Fibroblast of lung (primary cell): ENCODE measurements at regions not wholly inside any gene's neighbourhood (a gene's known extent, or its start where the extent isn't known, plus 50 kb on each side); places are given as distances from the start of the nearest gene placed in this dataset.

Experiments
- DNase-seq, 2 donors: peaks; one replicate each; pipeline versions ENCODE4 v3.0.0 to v3.0.0-alpha.2; 2010; ENCODE audit warnings: low read depth in 2 of 2
- H2AFZ ChIP-seq: 2 replicates; pipeline ENCODE4 v1.5.1; 2012; ENCODE audit warnings: low read length, control low read depth, inconsistent platforms
- H3K27ac ChIP-seq: 2 replicates; pipeline ENCODE4 v1.5.1; 2011; ENCODE audit warnings: low read length, control low read depth; ENCODE audit not compliant: insufficient read depth
- H3K27me3 ChIP-seq: 2 replicates; pipeline ENCODE4 v1.5.1; 2011; ENCODE audit warnings: mild to moderate bottlenecking, low read length; ENCODE audit not compliant: control insufficient read depth, insufficient read depth
- H3K36me3 ChIP-seq: 2 replicates; pipeline ENCODE4 v1.5.1; 2011; ENCODE audit warnings: low read length; ENCODE audit not compliant: control insufficient read depth, insufficient read depth
- H3K4me1 ChIP-seq: 2 replicates; pipeline ENCODE4 v1.5.1; 2011; ENCODE audit warnings: low read length; ENCODE audit not compliant: control insufficient read depth, insufficient read depth; ENCODE audit errors: extremely low read depth
- H3K4me2 ChIP-seq: 2 replicates; pipeline ENCODE4 v1.5.1; 2011; ENCODE audit warnings: low read length, control low read depth; ENCODE audit not compliant: insufficient read depth; ENCODE audit errors: extremely low read depth
- H3K4me3 ChIP-seq, 4 experiments: fragments of 200-600 bp in 1 of 4; sonication (generic) in 1 of 4; replicated peaks in 1 of 4; 2 replicates each; pipeline ENCODE4 v1.5.1; 2011 to 2016; ENCODE audit warnings: low read length in 4 of 4, low read depth in 3 of 4, mild to moderate bottlenecking in 3 of 4, control low read depth in 2 of 4, inconsistent platforms in 1 of 4, mixed read lengths in 1 of 4; ENCODE audit not compliant: insufficient read depth in 1 of 4; ENCODE audit errors: control extremely low read depth in 1 of 4
- H3K79me2 ChIP-seq: 2 replicates; pipeline ENCODE4 v1.5.1; 2012; ENCODE audit warnings: mild to moderate bottlenecking, low read length, inconsistent platforms; ENCODE audit not compliant: control insufficient read depth, insufficient read depth
- H3K9ac ChIP-seq: 2 replicates; pipeline ENCODE4 v1.5.1; 2011; ENCODE audit warnings: mild to moderate bottlenecking, low read length, control low read depth; ENCODE audit not compliant: insufficient read depth
- H3K9me3 ChIP-seq: 2 replicates; pipeline ENCODE4 v1.5.1; 2012; ENCODE audit warnings: low read depth, low read length; ENCODE audit not compliant: control insufficient read depth, insufficient read depth
- H4K20me1 ChIP-seq: 2 replicates; pipeline ENCODE4 v1.5.1; 2011; ENCODE audit warnings: low read length; ENCODE audit not compliant: control insufficient read depth, insufficient read depth; ENCODE audit errors: extremely low read depth
- CTCF ChIP-seq, 2 donors: IDR thresholded peaks in 1 of 2; conservative IDR thresholded peaks in 1 of 2; 1 replicate in 1 of 2; 2 replicates in 1 of 2; pipeline ENCODE4 v1.5.1; 2011 to 2012; ENCODE audit warnings: low read length in 2 of 2, control low read depth in 1 of 2, inconsistent platforms in 1 of 2, low read depth in 1 of 2, mild to moderate bottlenecking in 1 of 2
- EZH2 ChIP-seq: IDR thresholded peaks from 2 replicates; pipeline ENCODE4 v1.5.1; 2012; ENCODE audit warnings: low read length, control low read depth, mild to moderate bottlenecking; ENCODE audit errors: missing control alignments

GRCh38 chr11:39021539-39021938, 2423.5 kb upstream of the RAG2 start:
- no peak for DNase-seq
- Histone ChIP-seq H4K20me1 (no peaks in the 10 kb centered on the region), H3K4me3 (no peak overlapping the region), H3K27me3 (no peaks in the 10 kb centered on the region), H3K4me2 (no peak overlapping the region), H3K27ac (no peak overlapping the region), H2AFZ (no peak overlapping the region), H3K9ac (no peak overlapping the region), H3K36me3 (no peaks in the 10 kb centered on the region), H3K4me1 (no peaks in the 10 kb centered on the region), H3K9me3 (no peaks in the 10 kb centered on the region), H3K79me2 (no peaks in the 10 kb centered on the region)
- no peak for TF ChIP-seq CTCF (conservative IDR thresholded peaks at IDR 0.05 in 1 of 2, IDR thresholded peaks at IDR 0.05 in 1 of 2; ENCODE audit: low read depth in 1 of 2, low read length in 2 of 2)
- no peak for TF ChIP-seq EZH2

- H4K20me1 ChIP-seq, result no peaks in the 10 kb centered on the region
- no peak overlapping the region for H3K4me3 ChIP-seq
- no peak overlapping the region for H3K9ac ChIP-seq
- DNase-seq, result no peak
- no peaks in the 10 kb centered on the region for H3K4me1 ChIP-seq
- no peaks in the 10 kb centered on the region for H3K36me3 ChIP-seq
- H3K79me2 ChIP-seq, result no peaks in the 10 kb centered on the region
- TF ChIP-seq EZH2 (no peak), CTCF (conservative IDR thresholded peaks at IDR 0.05 in 1 of 2, IDR thresholded peaks at IDR 0.05 in 1 of 2; ENCODE audit: low read depth in 1 of 2, low read length in 2 of 2) (no peak)
- no peak overlapping the region for H3K27ac ChIP-seq
- no peak overlapping the region for H3K4me2 ChIP-seq
- H3K9me3 ChIP-seq, result no peaks in the 10 kb centered on the region
- H2AFZ ChIP-seq, result no peak overlapping the region
- no peaks in the 10 kb centered on the region for H3K27me3 ChIP-seq
Measured at GRCh38 chr11:39011797-39012196, 2413.8 kb upstream of the RAG2 start.

- Histone ChIP-seq H2AFZ (no peak overlapping the region), H3K79me2 (no peaks in the 10 kb centered on the region), H3K36me3 (no peaks in the 10 kb centered on the region), H3K4me3 (no peak overlapping the region), H3K27ac (no peak overlapping the region), H3K4me1 (no peaks in the 10 kb centered on the region), H4K20me1 (no peaks in the 10 kb centered on the region), H3K9me3 (no peaks in the 10 kb centered on the region), H3K27me3 (no peaks in the 10 kb centered on the region), H3K4me2 (no peak overlapping the region), H3K9ac (no peak overlapping the region)
- TF ChIP-seq CTCF (conservative IDR thresholded peaks at IDR 0.05 in 1 of 2, IDR thresholded peaks at IDR 0.05 in 1 of 2; ENCODE audit: low read depth in 1 of 2, low read length in 2 of 2), result no peak
- no peak for TF ChIP-seq EZH2
- no peak for DNase-seq
Measured at GRCh38 chr11:38990841-38991240, 2392.8 kb upstream of the RAG2 start.
